Endothelial cell of umbilical vein (primary cell): ENCODE measurements at regions not wholly inside any gene's neighbourhood (a gene's known extent, or its start where the extent isn't known, plus 50 kb on each side); places are given as distances from the start of the nearest gene placed in this dataset.

Experiments used
- BruUV-seq: library from RNA; stranded (reverse); fragments of 400-500 nt; replicated peaks from 2 replicates; lab custom pipeline; 2021; lab: Mats Ljungman, UMichigan
- CTCF ChIA-PET: fragments of 300-600, 350-600 bp; sonication (Branson Sonifier 250); formaldehyde crosslinking; loops from one replicate; lab custom pipeline; 2021; ENCODE audit warnings: antibody characterized with exemption, inconsistent platforms; lab: Charles Lee
- POLR2A ChIA-PET: fragments of 300-600, 350-600 bp; sonication (Branson Sonifier 250); formaldehyde crosslinking; loops from one replicate; lab custom pipeline; 2021; ENCODE audit warnings: antibody characterized with exemption, inconsistent platforms; lab: Charles Lee
- DNase-seq: peaks from one replicate; pipeline ENCODE4 v3.0.0-alpha.2; 2011; ENCODE audit warnings: low read depth, low spot score
- FAIRE-seq: peaks from 2 replicates; lab custom pipeline; 2011; peaks lifted over from hg19 to GRCh38; lab: Jason Lieb, UNC
- H2AFZ ChIP-seq: 2 replicates; pipeline ENCODE4 v1.6.0; 2012; ENCODE audit warnings: low read depth, low read length, control low read depth, inconsistent platforms
- H3K27ac ChIP-seq: 2 replicates; pipeline ENCODE4 v1.5.1; 2011; ENCODE audit warnings: low read depth, mild to moderate bottlenecking, control low read depth, low read length, moderate library complexity; ENCODE audit not compliant: insufficient read depth
- H3K27me3 ChIP-seq, 2 experiments: 2 replicates each; pipeline versions ENCODE4 v1.6.0 to v1.6.1; 2011; ENCODE audit warnings: low read length in 2 of 2, mixed read lengths in 1 of 2; ENCODE audit not compliant: control insufficient read depth in 2 of 2, insufficient read depth in 2 of 2
- H3K36me3 ChIP-seq, 2 experiments: 2 replicates in 1 of 2; 3 replicates in 1 of 2; pipeline ENCODE4 v1.5.1; 2011; ENCODE audit warnings: low read length in 2 of 2, mild to moderate bottlenecking in 1 of 2, moderate library complexity in 1 of 2; ENCODE audit not compliant: control insufficient read depth in 2 of 2, insufficient read depth in 2 of 2; ENCODE audit errors: extremely low read depth in 1 of 2
- H3K4me1 ChIP-seq: 3 replicates; pipeline ENCODE4 v1.5.1; 2011; ENCODE audit warnings: mild to moderate bottlenecking, low read length; ENCODE audit not compliant: control insufficient read depth, insufficient read depth; ENCODE audit errors: extremely low read depth
- H3K4me2 ChIP-seq: 2 replicates; pipeline ENCODE4 v1.6.1; 2011; ENCODE audit warnings: low read length, control low read depth, mixed read lengths; ENCODE audit not compliant: insufficient read depth
- H3K4me3 ChIP-seq, 3 experiments: fragments of 200-600 bp in 1 of 3; sonication (generic), shearing (Covaris generic) in 1 of 3; replicated peaks in 1 of 3; 2 replicates each; pipeline ENCODE4 v1.5.1; 2011 to 2016; ENCODE audit warnings: control low read depth in 3 of 3, low read length in 3 of 3, mild to moderate bottlenecking in 2 of 3, inconsistent platforms in 1 of 3, low read depth in 1 of 3, moderate library complexity in 1 of 3; ENCODE audit not compliant: insufficient read depth in 1 of 3
- H3K79me2 ChIP-seq: 2 replicates; pipeline ENCODE4 v1.6.0; 2012; ENCODE audit warnings: low read length, inconsistent platforms; ENCODE audit not compliant: control insufficient read depth, insufficient read depth
- H3K9ac ChIP-seq: replicated peaks from 2 replicates; pipeline ENCODE3; 2011; ENCODE audit warnings: low read length, control low read depth; ENCODE audit not compliant: insufficient read depth; ENCODE audit errors: extremely low read depth
- H3K9me1 ChIP-seq: replicated peaks from 3 replicates; pipeline ENCODE4 v1.6.0; 2011; ENCODE audit warnings: mild to moderate bottlenecking, low read length; ENCODE audit not compliant: control insufficient read depth, insufficient read depth; ENCODE audit errors: extremely low read depth
- H3K9me3 ChIP-seq: replicated peaks from 2 replicates; pipeline ENCODE4 v1.5.1; 2012; ENCODE audit warnings: low read length, inconsistent platforms; ENCODE audit not compliant: control insufficient read depth, insufficient read depth
- H4K20me1 ChIP-seq: replicated peaks from 2 replicates; pipeline ENCODE3; 2011; ENCODE audit warnings: mild to moderate bottlenecking, low read length; ENCODE audit not compliant: control insufficient read depth, insufficient read depth; ENCODE audit errors: extremely low read depth
- EZH2 ChIP-seq: IDR thresholded peaks from 2 replicates; pipeline ENCODE4 v1.6.1; 2012; ENCODE audit warnings: borderline replicate concordance, low read depth, mild to moderate bottlenecking, moderate library complexity, low read length, inconsistent platforms; ENCODE audit not compliant: severe bottlenecking
- FOS ChIP-seq: IDR thresholded peaks from 2 replicates; pipeline ENCODE4 v1.6.1; 2011; ENCODE audit warnings: mild to moderate bottlenecking, low read length, moderate library complexity, borderline replicate concordance; ENCODE audit not compliant: insufficient read depth
- GATA2 ChIP-seq: IDR thresholded peaks from 2 replicates; pipeline ENCODE4 v1.7.0; 2011; ENCODE audit warnings: low read depth, mild to moderate bottlenecking, moderate library complexity, mixed read lengths, low read length; ENCODE audit not compliant: insufficient read length, insufficient read depth
- JUN ChIP-seq: IDR thresholded peaks from 2 replicates; pipeline ENCODE4 v1.6.1; 2011; ENCODE audit warnings: borderline replicate concordance, low read depth; ENCODE audit not compliant: insufficient read length, insufficient read depth
- MYC ChIP-seq: IDR thresholded peaks from one replicate; pipeline ENCODE4 v1.6.1; 2011; ENCODE audit warnings: mild to moderate bottlenecking, low read depth, low read length
- POLR2A ChIP-seq: IDR thresholded peaks from 2 replicates; pipeline ENCODE4 v1.6.1; 2012; ENCODE audit warnings: low read depth, mild to moderate bottlenecking, control low read depth, low read length
- POLR2AphosphoS5 ChIP-seq: IDR thresholded peaks from 2 replicates; pipeline ENCODE4 v1.6.1; 2012; ENCODE audit warnings: low read depth, mild to moderate bottlenecking, control low read depth, low read length, moderate library complexity; ENCODE audit not compliant: insufficient read depth
- dilution Hi-C: fragments of 300-500 bp; cut with MboI; formaldehyde crosslinking; loops from one replicate; pipeline ENCODE4 v1.15.0; 2019; ENCODE audit warnings: low sequenced_read_pairs; ENCODE audit not compliant: extremely low pct_ligation_motif_present
- intact Hi-C: fragments of 100-400 bp; cut with micrococcal nuclease; formaldehyde crosslinking; loops from one replicate; pipeline ENCODE4 v1.10.0; 2022
- TF ChIP-seq, protein P1 (sequence below): IDR thresholded peaks from 2 replicates; pipeline ENCODE4 v1.6.1; 2011; ENCODE audit not compliant: insufficient read depth, insufficient read length
- TF ChIP-seq, protein P2 (sequence below), 2 donors: IDR thresholded peaks; 1 replicate in 1 of 2; 2 replicates in 1 of 2; pipeline ENCODE4 v1.5.1; 2011; ENCODE audit warnings: low read length in 2 of 2, mild to moderate bottlenecking in 2 of 2, moderate library complexity in 2 of 2, control low read depth in 1 of 2, inconsistent platforms in 1 of 2, low read depth in 1 of 2; ENCODE audit not compliant: insufficient read depth in 1 of 2; ENCODE audit errors: extremely low read depth in 1 of 2

DNA sequence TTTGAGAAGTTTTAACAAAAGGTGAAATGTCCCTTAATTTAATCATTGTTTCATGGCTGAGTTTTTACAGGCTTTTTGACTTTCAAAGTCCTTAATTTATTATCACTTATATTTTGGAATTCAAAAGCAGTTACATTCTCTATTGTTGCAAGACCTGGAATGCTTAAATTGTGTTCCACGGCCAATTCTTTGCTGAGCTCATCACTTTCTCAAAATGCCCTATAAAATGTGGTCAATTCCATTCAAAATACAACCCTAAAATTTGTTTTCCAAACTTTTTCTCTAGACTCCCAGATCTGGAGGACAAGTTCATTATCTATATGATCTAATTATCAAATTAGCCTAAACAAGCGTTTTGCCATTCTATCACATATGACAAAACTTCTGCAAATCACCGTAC is 1051.2 kb downstream of the TDRD15 start:
- dilution Hi-C loops: no loop called here

More for the DNA sequence above, 1051.2 kb downstream of the TDRD15 start:
- Histone ChIP-seq H3K9ac (no peak overlapping the region), H2AFZ (no peak overlapping the region), H3K27me3 (no peaks in the 10 kb centered on the region), H4K20me1 (no peaks in the 10 kb centered on the region), H3K9me3 (peaks cover 2% of the 10 kb centered on the region), H3K4me3 (no peak overlapping the region), H3K27ac (no peak overlapping the region), H3K4me1 (no peaks in the 10 kb centered on the region), H3K36me3 (no peaks in the 10 kb centered on the region), H3K9me1 (no peaks in the 10 kb centered on the region), H3K4me2 (no peak overlapping the region), H3K79me2 (no peaks in the 10 kb centered on the region)
- ChIA-PET POLR2A (no interaction called here), CTCF (no interaction called here)
- TF ChIP-seq POLR2AphosphoS5: no peak
- TF ChIP-seq EZH2: no peak
- TF ChIP-seq FOS: no peak
- TF ChIP-seq, protein P1, sequence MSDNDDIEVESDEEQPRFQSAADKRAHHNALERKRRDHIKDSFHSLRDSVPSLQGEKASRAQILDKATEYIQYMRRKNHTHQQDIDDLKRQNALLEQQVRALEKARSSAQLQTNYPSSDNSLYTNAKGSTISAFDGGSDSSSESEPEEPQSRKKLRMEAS: no peak
- no peak for TF ChIP-seq MYC
- TF ChIP-seq POLR2A: no peak
- TF ChIP-seq GATA2: no peak
- TF ChIP-seq JUN: no peak
- TF ChIP-seq, protein P2, sequence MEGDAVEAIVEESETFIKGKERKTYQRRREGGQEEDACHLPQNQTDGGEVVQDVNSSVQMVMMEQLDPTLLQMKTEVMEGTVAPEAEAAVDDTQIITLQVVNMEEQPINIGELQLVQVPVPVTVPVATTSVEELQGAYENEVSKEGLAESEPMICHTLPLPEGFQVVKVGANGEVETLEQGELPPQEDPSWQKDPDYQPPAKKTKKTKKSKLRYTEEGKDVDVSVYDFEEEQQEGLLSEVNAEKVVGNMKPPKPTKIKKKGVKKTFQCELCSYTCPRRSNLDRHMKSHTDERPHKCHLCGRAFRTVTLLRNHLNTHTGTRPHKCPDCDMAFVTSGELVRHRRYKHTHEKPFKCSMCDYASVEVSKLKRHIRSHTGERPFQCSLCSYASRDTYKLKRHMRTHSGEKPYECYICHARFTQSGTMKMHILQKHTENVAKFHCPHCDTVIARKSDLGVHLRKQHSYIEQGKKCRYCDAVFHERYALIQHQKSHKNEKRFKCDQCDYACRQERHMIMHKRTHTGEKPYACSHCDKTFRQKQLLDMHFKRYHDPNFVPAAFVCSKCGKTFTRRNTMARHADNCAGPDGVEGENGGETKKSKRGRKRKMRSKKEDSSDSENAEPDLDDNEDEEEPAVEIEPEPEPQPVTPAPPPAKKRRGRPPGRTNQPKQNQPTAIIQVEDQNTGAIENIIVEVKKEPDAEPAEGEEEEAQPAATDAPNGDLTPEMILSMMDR (IDR thresholded peaks at IDR 0.05; ENCODE audit: extremely low read depth in 1 of 2, insufficient read depth in 1 of 2, low read depth in 1 of 2, low read length in 2 of 2): no peak
- FAIRE-seq (no peak), DNase-seq (no peak)
- intact Hi-C loops: no loop called here
- no TSS peak for BruUV-seq
